ENCODE measurements at regions not wholly inside any gene's neighbourhood (a gene's known extent, or its start where the extent isn't known, plus 50 kb on each side); places are given as distances from the start of the nearest gene placed in this dataset.
A peak's percentile ranks its signal among the peaks of the same experiment; 100 is the strongest.

GRCh38 chr3:105923140-105923539, 54.3 kb upstream of the CBLB start:
- no peak for DNase-seq (ENCODE audit: low read depth)
- TF ChIP-seq, protein P1, sequence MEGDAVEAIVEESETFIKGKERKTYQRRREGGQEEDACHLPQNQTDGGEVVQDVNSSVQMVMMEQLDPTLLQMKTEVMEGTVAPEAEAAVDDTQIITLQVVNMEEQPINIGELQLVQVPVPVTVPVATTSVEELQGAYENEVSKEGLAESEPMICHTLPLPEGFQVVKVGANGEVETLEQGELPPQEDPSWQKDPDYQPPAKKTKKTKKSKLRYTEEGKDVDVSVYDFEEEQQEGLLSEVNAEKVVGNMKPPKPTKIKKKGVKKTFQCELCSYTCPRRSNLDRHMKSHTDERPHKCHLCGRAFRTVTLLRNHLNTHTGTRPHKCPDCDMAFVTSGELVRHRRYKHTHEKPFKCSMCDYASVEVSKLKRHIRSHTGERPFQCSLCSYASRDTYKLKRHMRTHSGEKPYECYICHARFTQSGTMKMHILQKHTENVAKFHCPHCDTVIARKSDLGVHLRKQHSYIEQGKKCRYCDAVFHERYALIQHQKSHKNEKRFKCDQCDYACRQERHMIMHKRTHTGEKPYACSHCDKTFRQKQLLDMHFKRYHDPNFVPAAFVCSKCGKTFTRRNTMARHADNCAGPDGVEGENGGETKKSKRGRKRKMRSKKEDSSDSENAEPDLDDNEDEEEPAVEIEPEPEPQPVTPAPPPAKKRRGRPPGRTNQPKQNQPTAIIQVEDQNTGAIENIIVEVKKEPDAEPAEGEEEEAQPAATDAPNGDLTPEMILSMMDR (IDR thresholded peaks at IDR 0.05; ENCODE audit: control insufficient read depth, extremely low read depth, insufficient read depth), result no peak
- no peak overlapping the region for H3K4me3 ChIP-seq (ENCODE audit: low read depth, low read length)

DNA sequence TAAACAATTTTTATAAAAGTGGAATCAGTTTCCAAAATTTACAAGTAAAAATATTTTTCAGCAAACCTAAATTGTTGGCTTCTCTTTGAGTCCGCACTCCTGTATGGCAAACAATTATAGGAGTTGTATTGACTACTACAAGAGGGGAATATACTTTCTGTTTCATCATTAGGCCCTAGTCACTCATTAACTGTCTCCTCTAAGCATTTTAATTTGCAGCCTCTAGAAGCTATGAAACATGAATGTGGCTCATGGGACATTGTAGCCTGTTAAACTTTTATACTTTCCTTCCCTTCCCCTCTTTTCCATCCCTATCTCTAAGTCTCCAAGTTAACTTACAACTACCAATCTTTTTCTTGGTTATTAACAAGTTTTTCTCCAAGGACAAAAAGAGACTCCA, 58.9 kb upstream of the CBLB start:
- DNase-seq (ENCODE audit: low read depth), result no peak
- TF ChIP-seq, protein P1 (IDR thresholded peaks at IDR 0.05; ENCODE audit: control insufficient read depth, extremely low read depth, insufficient read depth), result no peak
- H3K4me3 ChIP-seq (ENCODE audit: low read depth, low read length), result no peak overlapping the region

- no peak overlapping the region for H3K4me3 ChIP-seq (ENCODE audit: low read depth, low read length)
- TF ChIP-seq, protein P1 (IDR thresholded peaks at IDR 0.05; ENCODE audit: control insufficient read depth, extremely low read depth, insufficient read depth), result no peak
Measured at GRCh38 chr3:105930733-105931132, 61.9 kb upstream of the CBLB start.

DNA sequence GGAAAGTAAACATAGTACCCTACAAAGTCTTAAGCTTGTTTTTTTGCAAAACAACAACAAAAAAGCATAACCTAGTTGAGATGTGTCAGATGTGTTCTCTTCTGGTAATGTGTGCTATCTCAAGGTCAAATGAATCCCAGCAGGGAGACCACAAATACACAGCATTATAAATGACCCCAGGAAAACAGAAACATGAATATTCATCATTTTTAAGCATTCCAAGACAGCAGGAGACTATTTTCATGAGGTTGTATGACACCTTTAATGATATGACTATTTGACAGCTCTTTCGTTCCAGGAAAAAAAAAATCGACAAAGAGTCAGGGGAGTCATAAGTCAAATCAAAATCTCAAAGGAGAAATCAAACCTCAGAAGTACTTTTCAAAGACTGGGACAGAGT, 62.7 kb upstream of the CBLB start:
- no peak for DNase-seq (ENCODE audit: low read depth)
- TF ChIP-seq, protein P1 (IDR thresholded peaks at IDR 0.05; ENCODE audit: control insufficient read depth, extremely low read depth, insufficient read depth), result no peak
- H3K4me3 ChIP-seq (ENCODE audit: low read depth, low read length), result no peak overlapping the region

More at GRCh38 chr3:105930733-105931132, 61.9 kb upstream of the CBLB start:
- peak; percentile 83 for DNase-seq (ENCODE audit: low read depth)

GRCh38 chr3:105933871-105934270, 65.1 kb upstream of the CBLB start:
- TF ChIP-seq, protein P1 (IDR thresholded peaks at IDR 0.05; ENCODE audit: control insufficient read depth, extremely low read depth, insufficient read depth), result no peak
- peak; percentile 71 for DNase-seq (ENCODE audit: low read depth)
- no peak overlapping the region for H3K4me3 ChIP-seq (ENCODE audit: low read depth, low read length)

GRCh38 chr3:105938101-105938500, 69.3 kb upstream of the CBLB start:
- TF ChIP-seq, protein P1 (IDR thresholded peaks at IDR 0.05; ENCODE audit: control insufficient read depth, extremely low read depth, insufficient read depth), result no peak
- DNase-seq (ENCODE audit: low read depth), result no peak
- no peak overlapping the region for H3K4me3 ChIP-seq (ENCODE audit: low read depth, low read length)

- DNase-seq (ENCODE audit: low read depth), result no peak
- TF ChIP-seq, protein P1 (IDR thresholded peaks at IDR 0.05; ENCODE audit: control insufficient read depth, extremely low read depth, insufficient read depth), result no peak
Measured at GRCh38 chr3:105938806-105939205, 70.0 kb upstream of the CBLB start.

More at GRCh38 chr3:105938806-105939205, 70.0 kb upstream of the CBLB start:
- no peak overlapping the region for H3K4me3 ChIP-seq (ENCODE audit: low read depth, low read length)

Measured in LNCaP clone FGC (cell line).